CD4-positive, alpha-beta T cell (primary cell): ENCODE measurements at regions not wholly inside any gene's neighbourhood (a gene's known extent, or its start where the extent isn't known, plus 50 kb on each side); places are given as distances from the start of the nearest gene placed in this dataset.

Experiments
- ATAC-seq: fragments of 200-7000 bp; cut with Tn5 transposase; one replicate; pipeline ENCODE4 v1.10.0; 2022; ENCODE audit warnings: mild to moderate bottlenecking; ENCODE audit not compliant: poor library complexity
- CTCF ChIA-PET: fragments of 350-600 bp; sonication (Branson Sonifier 250); formaldehyde crosslinking; loops from one replicate; lab custom pipeline; 2021; ENCODE audit warnings: antibody characterized with exemption, inconsistent platforms; lab: Charles Lee
- POLR2A ChIA-PET: fragments of 350-600 bp; sonication (Branson Sonifier 250); formaldehyde crosslinking; loops from one replicate; lab custom pipeline; 2021; ENCODE audit warnings: antibody characterized with exemption, inconsistent platforms; lab: Charles Lee
- DNase-seq, 14 experiments: peaks; one replicate each; pipeline ENCODE4 v3.0.0-alpha.2; 2013 to 2020; ENCODE audit warnings: mixed read lengths in 2 of 14
- H3K27ac ChIP-seq, 2 donors: one replicate each; pipeline versions ENCODE4 v1.5.1 to v1.7.0; 2013; ENCODE audit warnings: low read length in 2 of 2, low read depth in 1 of 2, mild to moderate bottlenecking in 1 of 2
- H3K27me3 ChIP-seq, 2 experiments: 1 replicate in 1 of 2; 2 replicates in 1 of 2; pipeline versions ENCODE4 v1.6.1 to v1.7.0; 2013; ENCODE audit warnings: low read length in 2 of 2, control low read depth in 1 of 2, mild to moderate bottlenecking in 1 of 2, moderate library complexity in 1 of 2; ENCODE audit not compliant: insufficient read depth in 2 of 2, control insufficient read depth in 1 of 2
- H3K36me3 ChIP-seq: one replicate; pipeline ENCODE4 v1.6.1; 2013; ENCODE audit warnings: low read length, control low read depth; ENCODE audit not compliant: insufficient read depth
- H3K4me1 ChIP-seq: one replicate; pipeline ENCODE4 v1.6.1; 2013; ENCODE audit warnings: low read length, control low read depth; ENCODE audit not compliant: insufficient read depth
- H3K4me3 ChIP-seq: one replicate; pipeline ENCODE4 v1.5.1; 2013; ENCODE audit warnings: mild to moderate bottlenecking, low read length, moderate library complexity
- H3K9me3 ChIP-seq, 2 experiments: 1 replicate in 1 of 2; 2 replicates in 1 of 2; pipeline versions ENCODE4 v1.6.1 to v1.7.0; 2013; ENCODE audit warnings: low read length in 2 of 2, mild to moderate bottlenecking in 2 of 2, control low read depth in 1 of 2, moderate library complexity in 1 of 2; ENCODE audit not compliant: control insufficient read depth in 1 of 2, insufficient read depth in 1 of 2
- H3K27ac Mint-ChIP-seq: one replicate; pipeline ENCODE4 v1.8.0; 2020; ENCODE audit warnings: mixed read lengths
- H3K27me3 Mint-ChIP-seq: one replicate; pipeline ENCODE4 v1.8.0; 2021; ENCODE audit warnings: mixed read lengths
- H3K36me3 Mint-ChIP-seq: one replicate; pipeline ENCODE4 v1.8.0; 2021; ENCODE audit warnings: low read depth, mixed read lengths
- H3K4me1 Mint-ChIP-seq: one replicate; pipeline ENCODE4 v1.8.0; 2021; ENCODE audit warnings: low read depth, mixed read lengths
- H3K4me3 Mint-ChIP-seq: one replicate; pipeline ENCODE4 v1.8.0; 2020; ENCODE audit warnings: mild to moderate bottlenecking, mixed read lengths
- H3K9me3 Mint-ChIP-seq: one replicate; pipeline ENCODE4 v1.8.0; 2020; ENCODE audit warnings: mixed read lengths
- intact Hi-C, 2 experiments: fragments of 100-400 bp; cut with DNase I in 1 of 2; cut with micrococcal nuclease in 1 of 2; formaldehyde crosslinking; loops; one replicate each; pipeline versions ENCODE4 v1.15.1 to v1.9.0; 2023 to 2025; cut with DNase I, micrococcal nuclease
- TF ChIP-seq, protein P1 (sequence below): fragments of 200-600 bp; IDR thresholded peaks from one replicate; pipeline ENCODE4 v1.8.0; 2022; ENCODE audit warnings: antibody characterized with exemption, mild to moderate bottlenecking

DNA sequence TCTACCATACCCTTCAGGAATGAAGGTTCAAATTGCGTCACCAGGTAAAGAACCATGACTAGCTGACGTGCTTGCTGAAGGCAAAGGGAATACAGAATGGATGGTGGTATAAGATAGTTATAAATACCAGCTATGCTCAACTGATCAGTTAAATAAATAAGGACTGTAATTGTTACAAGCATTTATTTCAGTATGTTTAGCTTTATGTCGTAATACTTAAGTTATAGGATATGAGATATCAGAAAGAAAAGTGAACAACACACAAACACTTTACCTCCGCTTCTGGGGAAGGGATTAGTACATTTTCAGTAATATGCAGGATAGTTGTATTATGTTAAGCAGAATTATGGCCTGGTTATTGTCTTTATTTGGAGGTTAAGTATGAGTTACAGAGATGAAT lies 416.1 kb downstream of the BTG1 start:
- no peak overlapping the region for H3K27ac Mint-ChIP-seq
- H3K36me3 ChIP-seq = no peaks in the 10 kb centered on the region
- H3K36me3 Mint-ChIP-seq = no peaks in the 10 kb centered on the region
- ATAC-seq (no peak), DNase-seq (no peak)
- H3K4me3 Mint-ChIP-seq = no peak overlapping the region
- H3K4me3 ChIP-seq = no peak overlapping the region
- CTCF ChIA-PET = no interaction called here
- H3K27me3 Mint-ChIP-seq = no peaks in the 10 kb centered on the region
- no peaks in the 10 kb centered on the region for H3K4me1 ChIP-seq
- POLR2A ChIA-PET = no interaction called here
- H3K9me3 ChIP-seq = no peaks in the 10 kb centered on the region
- peaks cover 4% of the 10 kb centered on the region for H3K9me3 Mint-ChIP-seq
- H3K27me3 ChIP-seq = no peaks in the 10 kb centered on the region
- intact Hi-C loops = no loop called here
- no peaks in the 10 kb centered on the region for H3K4me1 Mint-ChIP-seq
- TF ChIP-seq, protein P1, sequence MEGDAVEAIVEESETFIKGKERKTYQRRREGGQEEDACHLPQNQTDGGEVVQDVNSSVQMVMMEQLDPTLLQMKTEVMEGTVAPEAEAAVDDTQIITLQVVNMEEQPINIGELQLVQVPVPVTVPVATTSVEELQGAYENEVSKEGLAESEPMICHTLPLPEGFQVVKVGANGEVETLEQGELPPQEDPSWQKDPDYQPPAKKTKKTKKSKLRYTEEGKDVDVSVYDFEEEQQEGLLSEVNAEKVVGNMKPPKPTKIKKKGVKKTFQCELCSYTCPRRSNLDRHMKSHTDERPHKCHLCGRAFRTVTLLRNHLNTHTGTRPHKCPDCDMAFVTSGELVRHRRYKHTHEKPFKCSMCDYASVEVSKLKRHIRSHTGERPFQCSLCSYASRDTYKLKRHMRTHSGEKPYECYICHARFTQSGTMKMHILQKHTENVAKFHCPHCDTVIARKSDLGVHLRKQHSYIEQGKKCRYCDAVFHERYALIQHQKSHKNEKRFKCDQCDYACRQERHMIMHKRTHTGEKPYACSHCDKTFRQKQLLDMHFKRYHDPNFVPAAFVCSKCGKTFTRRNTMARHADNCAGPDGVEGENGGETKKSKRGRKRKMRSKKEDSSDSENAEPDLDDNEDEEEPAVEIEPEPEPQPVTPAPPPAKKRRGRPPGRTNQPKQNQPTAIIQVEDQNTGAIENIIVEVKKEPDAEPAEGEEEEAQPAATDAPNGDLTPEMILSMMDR = no peak
- no peak overlapping the region for H3K27ac ChIP-seq

DNA sequence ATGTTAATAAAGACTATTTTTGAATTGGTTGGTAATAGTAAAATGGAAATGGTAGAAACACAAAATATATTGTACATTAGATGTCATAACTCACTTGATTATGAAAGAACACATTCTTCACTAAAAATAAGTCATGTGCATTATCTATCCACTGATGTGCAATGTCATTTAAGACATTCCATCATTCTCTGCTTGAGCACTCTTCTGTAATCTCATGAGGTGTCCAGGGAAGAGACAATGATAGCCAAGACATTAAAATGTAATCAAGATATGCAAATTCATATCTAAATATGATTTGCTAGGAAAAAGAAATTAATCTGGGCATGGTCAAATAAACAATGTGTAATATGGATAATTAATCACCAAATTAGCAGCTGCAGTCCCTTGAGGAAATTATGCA lies 422.5 kb downstream of the BTG1 start:
- H3K9me3 ChIP-seq = no peaks in the 10 kb centered on the region
- no peak overlapping the region for H3K27ac Mint-ChIP-seq
- no peak for ATAC-seq
- H3K36me3 Mint-ChIP-seq = no peaks in the 10 kb centered on the region
- DNase-seq = no peak
- TF ChIP-seq, protein P1 = no peak
- POLR2A ChIA-PET = no interaction called here
- intact Hi-C loops = no loop called here
- H3K9me3 Mint-ChIP-seq = no peaks in the 10 kb centered on the region
- no peak overlapping the region for H3K27ac ChIP-seq
- H3K4me1 ChIP-seq = no peaks in the 10 kb centered on the region
- no peaks in the 10 kb centered on the region for H3K27me3 Mint-ChIP-seq
- H3K4me3 Mint-ChIP-seq = no peak overlapping the region
- no peaks in the 10 kb centered on the region for H3K27me3 ChIP-seq
- H3K36me3 ChIP-seq = no peaks in the 10 kb centered on the region
- no peak overlapping the region for H3K4me3 ChIP-seq
- CTCF ChIA-PET = no interaction called here
- H3K4me1 Mint-ChIP-seq = no peaks in the 10 kb centered on the region

DNA sequence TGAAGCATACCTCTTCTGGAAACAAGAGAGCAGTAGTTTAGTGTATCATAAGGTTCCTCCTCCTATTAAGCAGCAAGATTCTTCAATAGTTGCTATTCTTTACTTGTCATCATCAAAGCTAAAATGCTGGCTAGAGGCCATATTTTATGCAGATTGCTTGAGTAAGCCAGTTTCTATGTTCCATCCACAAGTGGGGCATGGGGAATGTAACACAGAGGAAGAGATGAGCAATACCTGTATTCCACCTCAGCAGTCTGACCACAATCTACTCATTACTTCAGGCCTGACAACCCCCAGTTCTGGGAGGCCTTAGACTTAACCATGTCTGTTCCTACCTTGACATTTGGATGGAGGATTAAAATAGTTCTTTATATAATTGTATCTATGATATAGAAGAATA lies 423.6 kb downstream of the BTG1 start:
- no peaks in the 10 kb centered on the region for H3K9me3 Mint-ChIP-seq
- Histone ChIP-seq H3K9me3 (no peaks in the 10 kb centered on the region), H3K27me3 (no peaks in the 10 kb centered on the region), H3K36me3 (no peaks in the 10 kb centered on the region), H3K4me1 (no peaks in the 10 kb centered on the region), H3K4me3 (no peak overlapping the region), H3K27ac (no peak overlapping the region)
- H3K36me3 Mint-ChIP-seq = no peaks in the 10 kb centered on the region
- no peak for ATAC-seq
- H3K4me1 Mint-ChIP-seq = no peaks in the 10 kb centered on the region
- TF ChIP-seq, protein P1 = no peak
- ChIA-PET POLR2A (no interaction called here), CTCF (no interaction called here)
- intact Hi-C loops = no loop called here
- H3K27ac Mint-ChIP-seq = no peak overlapping the region
- H3K4me3 Mint-ChIP-seq = no peak overlapping the region
- no peak for DNase-seq
- no peaks in the 10 kb centered on the region for H3K27me3 Mint-ChIP-seq
